Posterior cingulate gyrus (tissue), 11 donors: ENCODE measurements at regions not wholly inside any gene's neighbourhood (a gene's known extent, or its start where the extent isn't known, plus 50 kb on each side); places are given as distances from the start of the nearest gene placed in this dataset.

Experiments
- DNase-seq, 10 donors: peaks; one replicate each; pipeline versions ENCODE4 v3.0.0 to v3.0.0-alpha.2; 2020 to 2021; ENCODE audit warnings: mixed read lengths in 3 of 10
- intact Hi-C: fragments of 100-400 bp; cut with DNase I; formaldehyde crosslinking; loops from one replicate; pipeline ENCODE4 v1.15.1; 2023

DNA sequence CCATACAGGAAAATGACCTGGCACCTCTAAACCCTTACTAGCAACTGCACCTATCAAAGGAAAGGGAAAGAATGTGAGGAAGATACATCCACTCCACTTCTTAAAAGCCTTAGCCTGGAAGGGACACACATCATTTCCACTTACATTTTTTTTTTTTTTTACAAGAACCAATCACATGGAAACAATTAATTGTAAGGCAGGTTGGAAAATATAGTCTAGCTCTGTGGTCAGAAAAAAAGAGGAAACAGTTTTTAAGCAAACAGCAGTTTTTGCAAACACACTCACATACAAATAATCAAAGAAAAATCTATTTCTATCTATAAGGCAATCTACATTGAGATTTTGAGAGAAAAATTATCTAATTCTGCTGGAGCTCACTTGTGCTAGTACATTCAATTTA lies 98.9 kb upstream of the SPRED1 start:
- DNase-seq, result no peak
- intact Hi-C loops, result no loop called here

DNA sequence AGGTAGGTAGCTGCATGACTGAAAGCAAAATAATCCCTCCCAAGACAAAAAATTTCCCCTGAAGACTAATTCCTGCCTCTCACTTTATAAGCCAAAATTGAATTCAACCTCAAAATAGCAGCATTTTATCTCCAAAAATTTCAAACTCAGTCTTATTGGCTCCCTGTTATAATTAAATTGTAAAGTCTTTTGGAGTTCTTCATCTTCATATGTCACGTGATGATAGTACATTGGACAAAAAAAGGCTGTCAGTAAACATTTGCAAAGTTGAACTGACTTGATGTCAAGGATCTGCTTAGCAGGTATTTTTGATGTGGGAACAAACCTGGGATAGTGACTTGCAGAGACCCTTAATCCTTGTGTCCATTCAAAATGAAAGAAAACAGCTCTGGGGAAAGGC lies 98.4 kb upstream of the SPRED1 start:
- no peak for DNase-seq
- intact Hi-C loops, result no loop called here

DNA sequence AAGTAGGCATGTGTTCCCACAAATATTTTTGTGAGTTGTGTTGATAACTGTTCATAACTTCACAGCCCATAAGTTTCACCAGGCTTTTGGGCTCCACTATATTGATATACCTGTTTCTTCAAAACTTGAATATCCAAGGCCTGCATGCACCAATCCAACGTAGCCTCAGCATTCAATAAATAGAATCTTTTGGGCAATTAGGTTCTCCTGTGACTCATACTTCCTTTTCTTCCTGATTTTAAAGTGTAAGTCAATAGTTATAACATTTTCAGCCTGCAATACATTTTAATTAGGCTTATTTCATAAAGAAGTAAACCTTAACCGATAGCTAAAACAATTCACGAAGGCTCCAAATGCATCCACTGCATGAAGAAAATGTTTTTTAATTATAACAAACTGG lies 97.8 kb upstream of the SPRED1 start:
- no peak for DNase-seq
- intact Hi-C loops, result no loop called here

DNA sequence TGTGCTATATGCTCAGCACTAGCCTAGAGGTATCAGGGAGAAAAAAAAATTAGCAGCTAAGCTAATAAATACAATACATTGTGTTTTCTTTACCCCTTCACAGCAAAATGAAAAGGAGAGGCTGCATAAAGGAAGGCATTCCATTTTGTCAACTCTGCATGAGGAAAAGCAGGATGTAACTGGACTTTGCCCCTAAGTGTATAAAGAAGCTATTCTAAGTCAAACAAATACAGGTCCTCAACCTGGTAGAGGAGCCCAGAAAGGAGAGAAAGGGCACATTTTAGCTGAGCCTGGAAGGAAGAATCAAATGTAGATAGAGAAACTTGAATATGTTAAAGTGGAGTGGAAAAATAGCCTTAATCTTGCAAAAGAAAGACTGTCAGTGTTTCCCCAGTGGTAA lies 89.0 kb upstream of the SPRED1 start:
- intact Hi-C loops, result no loop called here
- DNase-seq, result no peak

DNA sequence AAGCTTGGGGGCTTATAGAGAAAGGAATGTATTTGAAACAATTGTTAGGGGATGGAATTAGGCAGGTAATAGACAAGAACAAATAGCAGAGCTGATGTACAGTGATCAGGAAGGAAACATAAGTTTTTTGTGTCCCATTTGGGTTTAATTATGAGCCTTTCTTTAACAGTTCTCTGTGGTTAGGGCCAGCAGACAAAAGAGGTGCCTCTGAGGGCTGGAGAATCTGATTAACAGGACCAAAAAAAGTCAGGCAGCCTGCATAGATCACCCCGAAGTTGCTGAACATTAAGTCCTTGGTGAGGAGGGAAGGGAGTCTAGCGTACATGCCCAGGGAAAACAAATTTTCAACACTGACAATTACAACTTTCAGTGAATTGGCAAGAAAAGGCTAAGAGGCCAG lies 88.6 kb upstream of the SPRED1 start:
- intact Hi-C loops, result no loop called here

DNA sequence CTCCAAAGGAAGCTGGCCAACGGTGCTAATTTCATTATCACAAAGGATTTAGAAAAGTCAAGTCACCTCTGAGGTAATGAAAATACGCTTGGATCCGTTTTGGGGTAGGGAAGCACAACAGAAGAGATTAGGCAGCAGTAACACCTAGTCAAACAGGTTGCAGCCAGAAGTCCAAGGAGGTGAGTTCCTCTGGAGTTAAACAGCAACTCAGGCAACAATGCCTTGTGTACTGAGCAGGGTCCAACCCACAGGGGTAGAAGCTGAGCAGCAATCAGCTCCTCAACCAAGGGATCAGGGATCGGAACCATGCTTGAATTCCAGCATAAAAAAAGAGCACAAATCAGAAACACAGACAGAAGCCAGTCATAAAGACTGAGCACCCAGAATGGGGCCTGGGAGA lies 88.1 kb upstream of the SPRED1 start:
- no peak for DNase-seq
- intact Hi-C loops, result no loop called here

More for the DNA sequence above, 88.6 kb upstream of the SPRED1 start:
- no peak for DNase-seq

DNA sequence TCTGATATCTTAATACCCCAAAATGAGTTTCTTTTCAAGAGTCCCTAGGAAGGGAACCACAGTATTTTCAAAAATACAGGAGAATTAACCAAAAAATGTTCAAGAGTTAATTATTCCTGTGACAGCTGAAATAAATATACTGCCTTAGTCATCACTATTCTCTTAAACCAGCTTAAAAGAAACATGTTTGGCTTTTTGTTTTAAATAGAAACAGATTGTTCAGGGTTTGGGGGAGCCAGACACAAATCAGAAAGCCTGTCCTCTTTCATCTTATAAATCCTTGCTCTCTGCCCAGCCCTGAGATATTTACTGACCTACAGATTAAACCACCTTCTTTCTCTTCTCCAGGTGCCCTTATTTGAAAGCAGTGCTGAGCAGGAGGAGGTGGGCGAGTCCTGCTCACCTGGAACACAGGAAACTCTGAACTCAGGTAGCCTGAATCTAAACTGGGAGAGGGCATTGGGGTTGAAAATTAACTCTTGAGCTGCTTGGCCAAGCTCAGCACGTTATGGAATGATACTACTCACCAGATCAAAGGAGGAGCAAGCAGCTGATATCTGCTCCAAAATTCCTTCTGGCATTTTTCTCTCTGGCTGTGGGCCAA lies 84.1 kb upstream of the SPRED1 start:
- DNase-seq, result no peak
- intact Hi-C loops, result no loop called here

DNA sequence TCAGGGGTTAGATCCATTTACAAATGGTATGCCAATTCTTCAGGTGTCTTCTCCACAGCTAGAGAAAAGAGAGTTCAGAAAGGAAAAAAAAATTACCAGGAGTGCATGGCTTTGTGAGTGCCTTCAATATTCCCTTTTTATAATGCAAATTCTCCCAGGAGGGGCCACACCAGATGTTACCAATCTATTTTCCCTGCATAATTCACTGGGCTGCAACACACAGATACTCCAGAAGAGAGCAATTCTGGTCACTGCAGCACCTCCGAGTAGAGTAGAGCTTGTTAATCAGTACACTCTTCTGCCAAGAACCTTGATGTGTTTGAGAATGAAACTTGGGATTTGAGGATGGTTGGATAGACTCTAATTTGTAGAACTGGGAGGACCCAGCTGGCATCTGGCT lies 80.7 kb upstream of the SPRED1 start:
- no peak for DNase-seq
- intact Hi-C loops, result no loop called here

DNA sequence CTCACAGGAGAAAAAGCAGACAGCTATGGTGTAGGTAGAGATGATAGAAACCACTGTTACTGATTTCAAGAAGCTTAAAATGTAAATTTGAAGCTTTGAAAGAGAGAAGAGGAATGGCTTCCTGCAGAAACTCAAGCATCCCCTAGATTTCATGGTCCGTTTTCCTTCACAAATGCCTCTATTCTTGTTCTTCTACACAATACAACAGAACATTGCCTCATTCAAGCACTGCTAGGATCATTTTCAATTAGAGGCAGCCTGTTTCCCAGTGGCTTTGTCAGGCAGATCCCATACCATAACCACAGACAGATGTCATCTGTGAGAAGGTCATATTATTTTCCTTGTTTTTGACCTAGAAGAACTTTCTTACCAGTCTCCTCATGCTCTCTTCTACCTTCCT lies 77.9 kb upstream of the SPRED1 start:
- intact Hi-C loops, result no loop called here
- no peak for DNase-seq

DNA sequence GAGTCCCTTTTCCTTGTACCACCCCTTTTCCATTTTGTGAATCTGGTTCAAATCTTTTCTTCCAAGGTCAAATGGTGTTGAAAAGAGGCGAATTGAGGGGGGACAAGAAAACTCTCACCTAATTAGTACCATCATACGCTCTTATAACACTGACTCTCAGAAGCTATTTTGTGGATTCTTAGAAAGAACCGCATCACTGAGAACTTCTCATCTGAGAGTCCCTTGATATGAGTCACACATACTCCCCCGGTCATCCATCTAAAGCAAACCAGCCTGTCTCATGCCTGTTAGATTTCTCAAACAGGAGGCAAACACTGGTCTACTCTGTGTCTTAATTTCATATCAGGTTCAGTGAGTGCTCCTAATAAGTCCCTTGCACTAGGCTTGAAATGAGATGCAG lies 76.5 kb upstream of the SPRED1 start:
- no peak for DNase-seq
- intact Hi-C loops, result no loop called here

DNA sequence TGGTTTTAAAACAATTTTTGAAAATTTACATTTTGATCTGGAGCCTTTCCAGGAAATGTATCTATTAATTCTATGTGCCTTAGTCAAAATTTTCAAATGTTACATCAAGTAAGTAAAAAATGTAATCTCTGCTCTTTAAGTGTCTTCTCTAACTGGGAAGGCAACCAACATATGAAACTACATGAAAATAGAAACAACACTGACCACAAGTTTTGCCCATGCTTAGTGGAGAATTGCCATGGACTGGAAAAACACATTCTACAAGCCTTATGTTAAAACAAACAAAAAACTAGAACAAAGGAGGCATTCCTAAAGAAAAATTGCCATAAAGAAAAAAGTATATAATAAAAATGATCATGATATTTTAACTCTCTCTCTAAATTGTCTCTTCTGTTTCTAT lies 75.9 kb upstream of the SPRED1 start:
- no peak for DNase-seq
- intact Hi-C loops, result no loop called here

DNA sequence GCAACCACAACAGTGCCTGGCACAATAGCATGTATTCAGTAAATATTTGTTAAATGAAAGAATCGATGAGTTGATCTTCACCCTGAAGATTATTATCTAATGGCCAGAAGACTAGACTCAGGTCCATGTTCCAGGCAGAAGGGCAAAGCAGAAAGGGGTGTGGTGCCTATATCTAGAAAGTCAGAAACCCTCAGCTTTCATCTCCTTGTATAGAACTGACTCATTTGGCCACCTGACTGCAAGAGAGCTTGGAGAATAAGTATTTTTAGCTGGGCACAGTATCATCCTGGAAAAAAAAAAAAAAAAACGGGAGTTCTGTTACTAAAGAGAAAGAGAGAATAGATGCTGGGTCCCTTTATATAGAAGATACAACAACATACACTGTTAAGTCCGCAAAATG lies 69.7 kb upstream of the SPRED1 start:
- intact Hi-C loops, result no loop called here
- no peak for DNase-seq

DNA sequence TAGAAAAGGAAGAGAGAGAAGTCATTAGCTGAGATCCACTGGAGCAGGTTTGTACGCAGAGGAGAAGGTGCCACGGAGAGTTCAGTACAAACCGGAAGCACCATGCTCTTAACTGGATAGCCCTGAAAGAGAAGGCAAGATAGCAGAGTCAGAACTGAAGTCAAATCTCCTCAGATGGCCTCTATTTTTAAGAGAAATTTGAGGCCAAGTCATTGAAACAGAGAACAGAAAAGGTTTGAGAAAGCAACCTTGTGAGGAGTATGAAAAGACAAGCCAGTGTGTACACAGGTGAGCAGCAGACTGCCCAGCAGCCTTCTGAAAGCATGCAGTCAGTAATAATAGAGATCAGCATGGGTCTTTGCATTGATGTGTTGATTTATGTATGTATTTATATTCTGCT lies 66.1 kb upstream of the SPRED1 start:
- intact Hi-C loops, result no loop called here
- no peak for DNase-seq

DNA sequence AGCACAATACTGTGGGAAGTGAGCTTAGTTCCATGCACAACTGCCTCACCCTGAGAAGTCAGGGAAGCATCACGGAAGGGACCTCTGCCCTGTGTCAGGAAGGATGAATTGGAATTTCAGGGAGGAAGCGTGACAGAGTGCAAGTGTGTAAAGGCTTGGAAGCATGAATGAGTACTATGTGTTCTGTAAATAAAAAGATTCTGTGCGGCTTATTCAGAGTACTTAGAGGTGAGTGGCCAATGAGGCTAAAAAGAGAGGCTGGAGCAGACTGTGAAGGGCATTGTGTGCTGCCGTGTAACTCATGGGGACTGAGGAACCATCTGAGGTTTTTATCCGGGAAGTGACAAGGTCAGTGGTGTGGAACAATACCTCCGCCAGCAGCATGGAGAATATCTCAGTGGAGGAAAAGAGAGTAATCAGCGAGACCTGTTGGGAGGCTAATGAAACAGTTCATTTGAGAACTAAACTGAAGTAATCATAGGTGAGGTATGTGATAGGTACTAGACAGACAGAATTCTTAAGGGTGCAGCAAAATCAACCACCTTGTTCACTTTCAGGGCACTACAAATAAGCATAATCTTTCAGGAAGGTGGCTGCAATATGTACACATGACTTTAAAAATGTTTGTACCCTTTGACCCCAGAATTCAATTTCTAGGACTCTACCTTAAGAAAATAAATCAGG lies 64.9 kb upstream of the SPRED1 start:
- intact Hi-C loops, result no loop called here
- DNase-seq, result no peak

DNA sequence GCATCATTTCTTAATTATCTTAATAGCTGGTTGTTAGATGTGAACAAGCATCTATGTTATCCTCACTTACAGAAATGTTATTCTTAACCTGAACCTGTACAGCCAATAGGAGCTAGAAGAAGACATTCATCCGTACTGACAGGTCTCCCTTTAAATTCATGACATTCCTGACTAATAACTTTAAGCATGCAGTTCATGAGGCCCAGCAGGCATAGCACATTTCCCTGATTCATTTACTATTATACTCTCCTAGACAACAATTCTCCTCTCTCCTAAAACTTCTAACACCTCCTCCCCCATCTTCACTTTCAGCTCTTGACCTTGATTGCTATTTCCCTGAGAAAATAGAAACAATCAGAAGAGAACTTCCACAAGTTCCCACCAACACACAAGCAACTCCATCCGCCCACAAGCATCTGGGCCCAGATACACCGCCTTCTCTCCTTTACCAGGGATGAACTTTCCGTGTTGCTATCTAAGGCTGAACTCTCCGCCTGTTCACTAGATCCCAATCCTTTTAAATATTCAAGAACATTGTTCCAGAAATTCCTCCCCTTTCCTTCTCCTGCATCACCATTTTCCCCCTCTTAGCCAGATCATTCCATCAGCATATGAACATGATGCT lies 62.9 kb upstream of the SPRED1 start:
- DNase-seq, result peak in 7 of 10 donors; percentile 18 to 87 (median 39)
- intact Hi-C loops, result no loop called here

DNA sequence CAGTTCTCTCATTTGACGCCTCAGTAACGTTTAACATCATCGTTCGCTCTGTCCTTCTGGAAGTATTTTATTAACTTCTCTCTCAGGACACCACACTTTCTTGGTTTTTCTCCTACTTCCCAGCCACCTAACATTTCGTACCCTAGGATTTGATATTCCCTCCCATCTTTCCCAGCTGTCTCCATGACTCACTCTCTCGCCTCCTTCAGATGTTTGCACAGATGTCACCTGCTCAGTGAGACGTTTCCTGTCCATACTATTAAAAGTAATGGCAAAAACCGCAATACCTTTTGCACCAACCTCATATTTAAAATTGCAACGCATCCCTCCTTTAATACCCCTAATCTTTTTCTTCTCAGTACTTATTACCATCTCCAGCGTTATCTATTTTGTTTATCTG lies 62.1 kb upstream of the SPRED1 start:
- intact Hi-C loops, result no loop called here
- no peak for DNase-seq

DNA sequence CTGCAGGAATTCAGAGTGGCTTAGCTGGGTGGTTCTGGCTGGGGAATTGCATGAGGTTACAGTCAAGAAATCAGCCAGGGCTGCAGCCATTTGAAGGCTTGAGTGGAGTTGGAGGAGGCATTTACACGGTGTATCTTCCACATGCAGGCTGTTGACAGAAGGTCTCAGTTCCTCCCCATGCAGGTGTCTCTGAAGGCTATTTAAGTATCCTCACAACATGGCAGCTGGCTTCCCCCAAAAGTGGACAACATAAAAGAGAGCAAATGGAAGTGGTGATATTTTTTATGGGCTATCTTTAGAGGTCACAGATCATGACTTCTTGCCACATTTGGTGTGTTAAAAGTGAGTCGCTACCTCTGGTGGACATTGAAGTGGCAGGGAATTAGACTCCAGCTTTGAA lies 60.1 kb upstream of the SPRED1 start:
- no peak for DNase-seq
- intact Hi-C loops, result no loop called here

DNA sequence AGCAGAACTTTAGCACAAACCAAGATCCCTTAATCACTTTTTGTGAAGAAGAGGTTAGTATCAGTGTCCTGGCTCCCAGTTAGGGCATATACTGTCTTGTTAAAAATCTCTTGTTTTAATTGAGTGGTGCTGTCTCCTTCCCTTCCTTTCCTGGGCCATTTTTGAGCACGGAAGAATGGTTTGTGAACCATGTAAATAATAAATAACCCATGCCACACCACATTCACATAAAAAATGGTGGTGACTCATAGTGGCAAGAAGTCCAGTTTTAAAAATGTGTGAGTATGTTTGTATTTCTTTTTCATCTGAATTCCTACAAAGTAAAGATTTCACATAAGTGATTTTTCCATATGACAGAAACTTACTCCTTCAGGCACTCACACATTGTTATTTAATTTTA lies 59.1 kb upstream of the SPRED1 start:
- intact Hi-C loops, result no loop called here
- DNase-seq, result no peak

DNA sequence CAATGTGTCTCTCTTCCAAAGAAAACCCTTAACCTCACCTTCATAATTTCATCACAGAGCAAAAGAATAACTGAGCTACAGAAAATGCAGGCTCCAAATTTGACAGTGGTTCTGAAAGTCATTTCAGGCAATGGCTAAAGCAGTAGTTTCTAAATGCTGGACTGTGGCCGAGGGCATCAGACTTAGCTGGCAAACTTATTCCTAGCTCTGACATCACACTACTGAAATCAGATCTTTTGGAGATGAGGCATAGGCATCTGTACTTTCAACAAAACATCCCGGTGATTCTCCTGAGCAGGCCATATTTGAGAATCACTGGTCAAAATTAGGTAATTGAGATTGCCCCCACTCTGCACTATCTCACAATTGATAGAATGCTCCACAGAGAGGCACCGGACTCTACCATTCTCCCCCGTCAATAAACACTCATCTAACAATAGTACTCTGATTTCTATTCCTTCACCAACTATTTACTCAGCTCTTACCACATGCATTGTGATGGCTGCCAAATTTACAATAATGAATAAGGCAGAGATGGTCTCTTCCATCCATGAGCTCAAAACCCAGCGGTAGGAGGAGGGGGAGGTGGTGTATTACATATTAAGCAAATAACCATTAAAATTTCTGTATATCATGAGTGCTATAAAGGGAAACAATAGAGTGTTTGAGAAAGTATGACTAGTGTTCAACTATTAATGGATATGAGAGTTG lies 57.3 kb upstream of the SPRED1 start:
- DNase-seq, result no peak
- intact Hi-C loops, result no loop called here

DNA sequence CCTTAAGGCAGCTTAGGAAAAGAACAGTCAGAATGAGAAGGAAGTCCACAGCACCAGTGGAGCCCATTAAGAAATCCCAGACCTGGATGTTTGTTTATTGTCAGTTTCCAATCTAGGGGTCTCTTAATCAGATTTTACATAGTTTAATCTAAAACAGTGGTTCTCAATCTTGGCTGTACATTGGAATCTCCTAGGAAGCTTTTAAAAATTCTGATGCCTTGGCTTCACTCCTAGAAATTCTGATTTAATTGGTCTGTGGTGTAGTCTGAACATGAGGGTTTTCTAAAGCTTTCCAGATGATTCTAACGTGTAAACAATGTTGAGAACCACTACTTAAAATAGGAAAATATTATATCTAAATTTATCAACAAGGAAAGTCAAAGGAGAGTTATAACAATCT lies 56.6 kb upstream of the SPRED1 start:
- no peak for DNase-seq

DNA sequence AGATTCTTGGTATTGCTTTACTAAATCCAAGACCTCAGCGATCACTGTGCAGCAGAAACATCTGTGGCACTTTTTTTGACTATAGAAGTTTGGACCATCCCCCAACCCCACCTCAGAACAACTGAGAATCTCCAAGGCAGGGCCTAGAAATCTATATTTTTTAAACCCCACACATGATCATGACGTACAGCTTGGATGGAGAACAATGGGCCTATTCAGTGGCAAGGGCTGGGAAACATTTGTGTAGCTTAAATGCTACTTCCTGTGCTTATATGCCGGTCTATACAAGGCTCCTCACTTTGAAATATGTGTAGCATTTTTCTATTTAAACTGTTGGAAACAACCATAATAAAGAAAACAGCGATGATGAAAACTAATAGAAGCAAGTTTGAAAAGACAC lies 55.1 kb upstream of the SPRED1 start:
- no peak for DNase-seq
- intact Hi-C loops, result no loop called here

More for the DNA sequence above, 56.6 kb upstream of the SPRED1 start:
- intact Hi-C loops, result no loop called here

DNA sequence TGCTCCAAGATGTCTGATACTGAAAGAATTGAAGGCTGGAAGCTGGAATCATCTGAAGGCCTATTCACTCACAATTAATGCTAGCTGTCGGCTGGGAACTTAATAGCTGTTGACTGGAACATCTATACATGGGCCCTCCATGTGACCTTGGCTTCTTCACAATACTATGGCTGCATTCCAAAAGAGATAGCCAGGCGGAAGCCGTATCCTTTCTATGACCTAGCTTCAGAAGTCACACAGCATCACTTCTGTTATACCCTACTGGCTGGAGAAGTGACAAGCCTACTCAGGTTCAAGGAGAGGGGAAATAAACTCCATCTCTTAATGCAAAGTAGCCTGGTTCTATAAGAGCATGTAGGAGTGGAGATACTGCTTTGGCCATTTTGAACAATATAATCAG lies 50.9 kb upstream of the SPRED1 start:
- intact Hi-C loops, result no loop called here
- DNase-seq, result no peak
